Colon (tissue), 2 donors: ENCODE measurements at regions not wholly inside any gene's neighbourhood (a gene's known extent, or its start where the extent isn't known, plus 50 kb on each side); places are given as distances from the start of the nearest gene placed in this dataset.
"Not testable (repeated sequence)": the region's sequence is repeated elsewhere in the genome, so short reads cannot be mapped to it uniquely, and the experiment has no call there.

Experiments used
- FAIRE-seq: peaks from 2 replicates; lab custom pipeline; 2012; peaks lifted over from hg19 to GRCh38; lab: Jason Lieb, UNC
- donor health status: control.
- donor health status: control.

- no peak for FAIRE-seq
These were observed 121.6 kb upstream of the ECI2 start for GRCh38 chr6:4256969-4257368.

GRCh38 chr6:4253604-4254231 is 118.3 kb upstream of the ECI2 start:
- FAIRE-seq = no peak

GRCh38 chr6:4252445-4252844 is 117.1 kb upstream of the ECI2 start:
- FAIRE-seq = not testable (repeated sequence)

- no peak for FAIRE-seq
These were observed 115.3 kb upstream of the ECI2 start for GRCh38 chr6:4250645-4251044.

- not testable (repeated sequence) for FAIRE-seq
These were observed 108.5 kb upstream of the ECI2 start for GRCh38 chr6:4243832-4244231.

GRCh38 chr6:4243237-4243636 is 107.9 kb upstream of the ECI2 start:
- no peak for FAIRE-seq

GRCh38 chr6:4242601-4243000 is 107.2 kb upstream of the ECI2 start:
- no peak for FAIRE-seq

- FAIRE-seq = no peak
These were observed 104.8 kb upstream of the ECI2 start for GRCh38 chr6:4240148-4240547.

DNA sequence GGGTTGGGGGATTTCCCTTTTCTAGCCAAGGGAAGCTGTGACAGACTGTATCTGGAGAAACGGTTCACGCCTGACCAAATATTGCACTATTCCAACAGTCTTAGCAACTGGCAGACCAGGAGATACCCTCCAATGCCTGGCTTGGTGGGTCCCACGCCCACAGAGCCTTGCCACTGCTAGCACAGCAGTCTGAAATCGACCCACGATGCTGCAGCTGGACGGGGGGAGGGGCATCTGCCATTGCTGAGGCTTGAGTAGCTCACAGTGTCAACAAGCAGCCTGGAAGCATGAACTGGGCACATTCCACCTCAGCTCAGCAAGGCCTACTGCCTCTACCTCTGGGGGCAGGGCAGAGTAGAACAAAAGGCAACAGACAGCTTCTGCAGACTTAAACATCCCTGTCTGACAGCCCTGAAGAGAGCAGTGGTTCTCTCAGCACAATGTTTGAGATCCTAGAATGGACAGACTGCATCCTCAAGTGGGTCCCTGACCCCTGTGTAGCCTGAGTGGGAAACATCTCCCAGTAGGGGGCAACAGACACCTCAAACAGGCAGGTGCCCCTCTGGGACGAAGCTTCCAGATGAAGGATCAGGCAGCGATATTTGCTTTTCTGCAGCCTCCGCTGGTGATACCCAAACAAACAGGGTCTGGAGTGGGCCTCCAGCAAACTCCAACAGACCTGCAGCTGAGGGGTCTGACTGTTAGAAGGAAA is 89.9 kb upstream of the ECI2 start:
- no peak for FAIRE-seq

GRCh38 chr6:4224067-4224978 is 88.9 kb upstream of the ECI2 start:
- no peak for FAIRE-seq

- no peak for FAIRE-seq
These were observed 85.2 kb upstream of the ECI2 start for GRCh38 chr6:4220558-4220957.

DNA sequence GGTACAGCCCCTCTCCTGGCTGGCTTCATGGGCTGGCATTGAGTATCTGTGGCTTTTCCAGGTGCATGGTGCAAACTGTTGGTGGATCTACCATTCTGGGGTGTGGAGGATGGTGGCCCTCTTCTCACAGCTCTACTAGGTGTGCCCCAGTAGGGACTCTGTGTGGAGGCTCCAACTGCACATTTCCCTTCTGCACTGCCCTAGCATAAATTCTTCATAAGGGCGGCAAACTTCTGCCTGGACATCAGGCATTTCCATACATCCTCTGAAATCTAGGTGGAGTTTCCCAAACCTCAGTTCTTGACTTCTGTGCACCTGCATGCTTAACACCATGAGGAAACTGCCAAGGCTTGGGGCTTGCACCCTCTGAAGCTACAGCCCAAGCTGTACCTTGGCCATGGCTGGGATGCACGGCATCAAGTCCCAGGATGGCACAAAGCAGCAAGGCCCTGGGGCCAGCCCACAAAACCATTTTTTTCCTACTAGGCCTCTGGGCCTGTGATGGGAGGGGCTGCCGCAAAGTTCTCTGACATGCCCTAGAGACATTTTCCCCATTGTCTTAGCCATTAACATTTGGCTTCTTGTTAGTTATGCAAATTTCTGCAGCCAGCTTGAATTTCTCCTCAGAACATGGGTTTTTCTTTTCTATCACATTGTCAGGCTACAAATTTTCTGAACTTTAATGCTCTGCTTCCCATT is 83.4 kb upstream of the ECI2 start:
- not testable (repeated sequence) for FAIRE-seq

GRCh38 chr6:4212588-4212987 is 77.2 kb upstream of the ECI2 start:
- FAIRE-seq = no peak

GRCh38 chr6:4210629-4211419 is 75.4 kb upstream of the ECI2 start:
- FAIRE-seq = no peak

GRCh38 chr6:4209196-4209595 is 73.8 kb upstream of the ECI2 start:
- FAIRE-seq = no peak

GRCh38 chr6:4208158-4208557 is 72.8 kb upstream of the ECI2 start:
- FAIRE-seq = no peak

DNA sequence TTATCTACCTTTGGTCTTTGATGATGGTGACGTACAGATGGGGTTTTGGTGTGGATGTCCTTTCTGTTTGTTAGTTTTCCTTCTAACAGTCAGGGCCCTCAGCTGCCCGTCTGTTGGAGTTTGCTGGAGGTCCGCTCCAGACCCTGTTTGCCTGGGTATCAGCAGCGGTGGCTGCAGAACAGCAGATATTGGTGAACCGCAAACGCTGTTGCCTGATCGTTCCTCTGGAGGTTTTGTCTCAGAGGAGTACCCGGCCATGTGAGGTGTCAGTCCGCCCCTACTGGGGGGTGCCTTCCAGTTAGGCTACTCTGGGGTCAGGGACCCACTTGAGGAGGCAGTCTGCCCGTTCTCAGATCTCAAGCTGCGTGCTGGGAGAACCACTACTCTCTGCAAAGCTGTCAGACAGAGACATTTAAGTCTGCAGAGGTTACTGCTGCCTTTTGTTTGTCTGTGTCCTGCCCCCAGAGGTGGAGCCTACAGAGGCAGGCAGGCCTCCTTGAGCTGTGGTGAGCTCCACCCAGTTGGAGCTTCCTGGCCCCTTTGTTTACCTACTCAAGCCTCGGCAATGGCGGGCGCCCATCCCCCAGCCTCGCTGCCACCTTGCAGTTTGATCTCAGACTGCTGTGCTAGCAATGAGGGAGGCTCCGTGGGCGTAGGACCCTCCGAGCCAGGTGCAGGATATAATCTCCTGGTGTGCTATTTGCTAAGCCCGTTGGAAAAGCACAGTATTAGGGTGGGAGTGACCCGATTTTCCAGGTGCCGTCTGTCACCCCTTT is 68.5 kb upstream of the ECI2 start:
- not testable (repeated sequence) for FAIRE-seq

GRCh38 chr6:4192627-4193026 is 57.3 kb upstream of the ECI2 start:
- no peak for FAIRE-seq

DNA sequence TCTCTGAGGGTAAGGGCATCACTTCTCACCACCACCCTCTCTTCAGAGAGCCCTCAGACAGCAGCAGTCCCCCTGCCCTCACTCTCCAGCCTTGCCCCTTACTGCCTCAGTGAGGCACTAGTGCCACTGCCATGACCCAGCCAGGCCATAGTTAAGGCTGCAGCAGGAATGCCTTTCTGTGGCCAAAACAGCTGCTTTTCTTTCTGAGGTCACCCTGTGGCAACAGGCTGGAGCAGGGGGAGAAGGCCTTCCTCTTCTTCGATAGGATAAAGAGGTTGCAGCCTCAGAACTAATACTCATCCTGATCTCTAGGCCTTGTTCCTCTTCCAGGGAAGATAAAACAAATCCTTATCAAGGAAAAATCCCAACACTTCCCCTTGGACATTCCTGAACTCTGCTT is 56.8 kb upstream of the ECI2 start:
- no peak for FAIRE-seq

DNA sequence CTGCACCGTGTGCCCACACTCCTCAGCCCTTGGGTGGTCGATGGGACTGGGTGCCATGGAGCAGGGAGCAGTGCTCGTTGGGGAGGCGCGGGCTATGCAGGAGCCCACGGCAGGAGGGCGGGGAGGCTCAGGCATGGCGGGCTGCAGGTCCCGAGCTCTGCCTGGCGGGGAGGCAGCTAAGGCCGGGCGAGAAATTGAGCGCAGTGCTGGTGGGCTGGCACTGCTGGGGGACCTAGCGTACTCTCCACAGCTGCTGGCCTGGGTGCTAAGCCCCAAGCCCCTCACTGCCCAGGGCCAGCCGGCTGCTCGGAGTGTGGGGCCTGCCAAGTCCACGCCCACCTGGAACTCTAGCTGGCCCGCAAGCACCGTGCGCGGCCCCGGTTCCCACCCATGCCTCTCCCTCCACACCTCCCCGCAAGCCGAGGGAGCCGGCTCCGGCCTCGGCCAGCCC is 55.9 kb upstream of the ECI2 start:
- FAIRE-seq = no peak

GRCh38 chr6:4189249-4189648 is 53.9 kb upstream of the ECI2 start:
- FAIRE-seq = no peak
